ENCODE measurements at regions not wholly inside any gene's neighbourhood (a gene's known extent, or its start where the extent isn't known, plus 50 kb on each side); places are given as distances from the start of the nearest gene placed in this dataset.

DNA sequence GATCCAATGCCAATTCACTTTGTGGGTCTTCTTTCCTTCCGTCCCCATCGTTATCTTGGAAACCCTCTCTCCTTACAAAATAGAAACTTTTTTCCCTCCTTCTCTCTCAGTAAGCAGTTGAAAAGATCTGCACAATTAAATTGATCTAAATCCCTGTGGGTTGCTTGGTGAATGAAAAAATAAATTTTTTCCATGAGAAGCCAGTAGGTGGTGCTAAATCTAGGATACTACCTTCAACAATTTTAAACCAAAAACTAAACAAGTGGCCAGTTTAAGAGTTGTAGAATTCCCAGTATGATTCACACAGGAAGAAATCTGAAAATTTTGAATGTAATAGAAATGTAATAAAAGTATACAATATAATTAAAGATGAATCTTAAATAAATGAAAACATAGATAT lies 990.3 kb upstream of the ZNF722 start:
- WGBS, result 34% methylated on average over 2 of the region's 2 CpGs
- no peaks in the 10 kb centered on the region for H3K4me1 ChIP-seq (ENCODE audit: control insufficient read depth, insufficient read depth, low read length)
- DNase-seq, result no peak

DNA sequence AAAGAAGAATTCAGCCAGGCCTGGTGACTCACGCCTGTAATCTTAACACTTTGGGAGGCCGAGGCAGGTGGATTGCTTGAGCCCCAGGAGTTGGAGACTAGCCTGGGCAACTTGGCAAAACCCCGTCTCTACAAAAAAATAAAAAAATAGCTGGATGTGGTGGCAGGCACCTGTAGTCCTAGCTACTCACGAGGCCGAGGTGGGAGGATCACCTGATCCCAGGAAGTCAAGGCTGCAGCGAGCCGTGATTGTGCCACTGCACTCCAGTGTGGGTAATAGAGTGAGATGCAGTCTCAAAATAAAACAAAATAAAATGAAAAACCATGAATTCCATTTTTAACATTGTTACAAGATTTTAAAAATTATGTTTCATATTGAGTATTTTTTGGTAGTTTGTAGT lies 988.9 kb upstream of the ZNF722 start:
- no peak overlapping the region for H3K4me3 ChIP-seq (ENCODE audit: low read length)
- intact Hi-C loops (cut with DNase I), result no loop called here
- H3K9me3 ChIP-seq (ENCODE audit: control insufficient read depth, low read length), result no peaks in the 10 kb centered on the region
- H3K27me3 ChIP-seq (ENCODE audit: control insufficient read depth, insufficient read depth), result no peaks in the 10 kb centered on the region
- H3K27ac ChIP-seq (ENCODE audit: low read length), result no peak overlapping the region
- ATAC-seq (no peak), DNase-seq (no peak)
- no peaks in the 10 kb centered on the region for H3K4me1 ChIP-seq (ENCODE audit: control insufficient read depth, insufficient read depth, low read length)
- WGBS, result 76% methylated on average over 7 of the region's 7 CpGs

More for the DNA sequence above, 990.3 kb upstream of the ZNF722 start:
- intact Hi-C loops (cut with DNase I), result no loop called here
- H3K27ac ChIP-seq (ENCODE audit: low read length), result no peak overlapping the region
- no peak for ATAC-seq
- H3K9me3 ChIP-seq (ENCODE audit: control insufficient read depth, low read length), result no peaks in the 10 kb centered on the region
- H3K27me3 ChIP-seq (ENCODE audit: control insufficient read depth, insufficient read depth), result no peaks in the 10 kb centered on the region
- H3K4me3 ChIP-seq (ENCODE audit: low read length), result no peak overlapping the region

DNA sequence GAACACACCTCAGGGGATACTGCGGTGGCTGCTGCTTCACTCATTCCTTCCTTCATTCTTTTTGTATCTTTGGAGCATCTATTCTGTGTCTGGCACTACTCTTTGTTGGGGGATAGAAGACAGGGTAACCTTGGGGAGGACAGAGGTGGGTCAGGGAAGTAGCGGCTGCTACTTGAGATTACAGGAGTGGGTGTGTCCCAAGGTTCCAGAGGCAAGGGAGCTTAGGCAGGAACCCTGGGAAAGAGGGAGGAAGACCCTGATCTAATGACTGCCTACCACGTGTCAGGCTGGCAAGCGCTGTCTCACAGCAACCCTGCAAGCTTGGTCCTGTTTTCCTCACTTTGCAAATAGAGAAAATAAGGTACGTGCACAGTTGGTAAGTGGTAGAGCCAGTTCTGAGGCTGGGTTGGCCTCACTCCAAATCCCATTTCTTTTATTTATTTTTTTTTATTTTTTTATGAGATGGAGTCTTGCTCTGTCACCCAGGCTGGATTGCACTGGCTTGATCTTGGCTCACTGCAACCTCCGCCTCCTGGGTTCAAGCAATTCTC lies 985.9 kb upstream of the ZNF722 start:
- Histone ChIP-seq H3K27me3 (ENCODE audit: control insufficient read depth, insufficient read depth) (no peaks in the 10 kb centered on the region), H3K27ac (ENCODE audit: low read length) (no peak overlapping the region), H3K9me3 (ENCODE audit: control insufficient read depth, low read length) (no peaks in the 10 kb centered on the region), H3K4me3 (ENCODE audit: low read length) (no peak overlapping the region), H3K4me1 (ENCODE audit: control insufficient read depth, insufficient read depth, low read length) (no peaks in the 10 kb centered on the region)
- DNase-seq (no peak), ATAC-seq (peak; percentile 36 to 47)
- 57% methylated on average over 6 of the region's 6 CpGs for WGBS
- intact Hi-C loops (cut with DNase I), result no loop called here

DNA sequence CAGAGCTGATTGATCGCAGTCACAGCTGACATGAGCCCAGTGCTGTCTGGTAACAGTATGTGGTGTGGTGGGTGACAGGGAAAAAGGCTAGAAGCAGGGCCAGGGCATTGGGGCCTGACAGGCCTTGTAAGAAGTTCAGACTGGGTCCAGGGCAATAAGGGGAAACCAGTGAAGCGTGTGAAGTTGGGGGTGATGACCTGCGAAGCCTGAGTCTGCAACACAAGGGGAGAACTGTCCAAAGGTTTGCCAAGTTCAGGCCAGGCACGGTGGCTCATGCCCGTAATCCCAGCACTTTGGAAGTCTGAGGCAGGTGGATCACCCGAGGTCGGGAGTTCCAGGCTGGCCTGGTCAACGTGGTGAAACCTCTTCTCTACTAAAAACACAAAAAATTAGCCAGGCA lies 983.9 kb upstream of the ZNF722 start:
- ATAC-seq (no peak), DNase-seq (no peak)
- Histone ChIP-seq H3K4me1 (ENCODE audit: control insufficient read depth, insufficient read depth, low read length) (no peaks in the 10 kb centered on the region), H3K27ac (ENCODE audit: low read length) (no peak overlapping the region), H3K4me3 (ENCODE audit: low read length) (no peak overlapping the region), H3K27me3 (ENCODE audit: control insufficient read depth, insufficient read depth) (no peaks in the 10 kb centered on the region), H3K9me3 (ENCODE audit: control insufficient read depth, low read length) (no peaks in the 10 kb centered on the region)
- intact Hi-C loops (cut with DNase I), result no loop called here
- WGBS, result 85% methylated on average over 8 of the region's 8 CpGs

DNA sequence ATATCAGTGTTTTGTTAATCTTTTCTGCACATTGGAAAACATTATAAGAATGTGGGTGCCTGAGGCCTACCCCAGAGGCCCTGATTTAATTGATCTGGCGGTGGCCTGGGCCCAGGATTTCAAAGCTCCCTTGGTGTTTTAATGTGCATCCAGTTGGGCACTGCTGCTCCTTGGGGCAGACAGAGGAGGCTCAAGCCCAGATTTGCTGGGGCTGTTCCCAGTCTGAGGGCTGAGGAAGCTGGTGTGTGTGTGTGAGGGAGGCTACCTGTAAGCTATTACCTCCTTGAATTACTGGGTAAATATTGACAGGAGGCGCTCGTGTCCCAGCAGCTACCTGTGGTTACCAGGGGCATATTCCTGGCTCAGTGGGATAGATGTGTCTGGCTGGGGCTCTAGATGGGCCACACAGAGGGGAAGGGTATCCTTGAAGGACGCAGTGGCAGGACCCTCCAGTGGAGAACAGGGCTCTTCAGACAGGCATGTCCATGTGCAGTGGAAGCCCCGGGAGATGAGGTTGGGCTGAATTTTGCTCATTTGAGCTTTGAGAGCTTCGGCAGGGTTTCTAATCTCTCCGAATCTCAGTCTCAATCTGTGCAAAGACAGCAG lies 975.4 kb upstream of the ZNF722 start:
- intact Hi-C loops (cut with DNase I), result no loop called here
- DNase-seq (no peak), ATAC-seq (no peak)
- Histone ChIP-seq H3K9me3 (ENCODE audit: control insufficient read depth, low read length) (peaks cover 3% of the 10 kb centered on the region), H3K4me1 (ENCODE audit: control insufficient read depth, insufficient read depth, low read length) (no peaks in the 10 kb centered on the region), H3K27me3 (ENCODE audit: control insufficient read depth, insufficient read depth) (no peaks in the 10 kb centered on the region), H3K27ac (ENCODE audit: low read length) (no peak overlapping the region), H3K4me3 (ENCODE audit: low read length) (no peak overlapping the region)
- 73% methylated on average over 7 of the region's 7 CpGs for WGBS

DNA sequence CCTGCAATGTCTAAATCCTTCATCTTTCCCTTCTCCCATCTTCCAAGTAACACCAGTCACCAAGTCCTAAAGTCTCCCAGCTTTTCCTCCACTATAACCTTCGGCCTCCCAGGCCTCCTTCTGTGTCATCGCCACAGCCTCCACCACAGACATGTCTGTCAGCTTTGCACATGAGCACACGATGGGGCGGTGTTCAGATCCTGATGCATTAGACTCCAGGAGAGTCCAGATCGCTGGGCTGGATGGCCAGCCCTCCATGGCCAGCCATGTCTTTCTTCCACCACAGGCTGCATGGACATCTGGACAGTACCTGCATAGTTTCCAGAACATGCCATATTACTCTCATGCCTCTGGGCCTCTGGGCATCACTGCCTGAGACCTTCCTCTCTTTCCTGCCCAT lies 974.2 kb upstream of the ZNF722 start:
- intact Hi-C loops (cut with DNase I), result no loop called here
- 64% methylated on average over 5 of the region's 5 CpGs for WGBS
- ATAC-seq, result no peak

DNA sequence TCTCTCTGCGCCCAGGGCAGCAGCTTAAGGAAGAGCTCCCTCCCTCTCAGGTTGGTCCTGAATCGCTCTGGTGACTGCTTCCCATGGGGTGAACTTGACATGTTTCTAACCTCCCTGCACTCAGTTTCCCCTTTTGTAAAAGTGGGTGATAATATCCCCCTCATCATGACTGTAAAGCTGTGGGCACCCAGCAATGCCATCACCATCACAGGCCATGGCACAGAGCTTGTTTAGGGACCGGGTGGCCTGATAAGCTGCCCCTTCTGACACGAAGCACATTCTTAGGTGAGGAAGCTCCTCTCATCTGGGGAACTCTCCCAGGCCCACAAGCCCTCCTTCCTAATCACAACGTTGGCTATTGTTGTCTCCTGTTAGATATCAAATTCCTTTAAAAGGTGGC lies 972.8 kb upstream of the ZNF722 start:
- H3K4me3 ChIP-seq (ENCODE audit: low read length), result no peak overlapping the region
- WGBS, result 49% methylated on average over 5 of the region's 5 CpGs
- no peak overlapping the region for H3K27ac ChIP-seq (ENCODE audit: low read length)
- no peak for ATAC-seq
- no peaks in the 10 kb centered on the region for H3K4me1 ChIP-seq (ENCODE audit: control insufficient read depth, insufficient read depth, low read length)
- no peak for DNase-seq
- intact Hi-C loops (cut with DNase I), result no loop called here
- H3K9me3 ChIP-seq (ENCODE audit: control insufficient read depth, low read length), result peaks cover 3% of the 10 kb centered on the region
- H3K27me3 ChIP-seq (ENCODE audit: control insufficient read depth, insufficient read depth), result no peaks in the 10 kb centered on the region

More for the DNA sequence above, 974.2 kb upstream of the ZNF722 start:
- Histone ChIP-seq H3K4me3 (ENCODE audit: low read length) (no peak overlapping the region), H3K4me1 (ENCODE audit: control insufficient read depth, insufficient read depth, low read length) (no peaks in the 10 kb centered on the region), H3K9me3 (ENCODE audit: control insufficient read depth, low read length) (peaks cover 3% of the 10 kb centered on the region), H3K27me3 (ENCODE audit: control insufficient read depth, insufficient read depth) (no peaks in the 10 kb centered on the region), H3K27ac (ENCODE audit: low read length) (no peak overlapping the region)
- no peak for DNase-seq

DNA sequence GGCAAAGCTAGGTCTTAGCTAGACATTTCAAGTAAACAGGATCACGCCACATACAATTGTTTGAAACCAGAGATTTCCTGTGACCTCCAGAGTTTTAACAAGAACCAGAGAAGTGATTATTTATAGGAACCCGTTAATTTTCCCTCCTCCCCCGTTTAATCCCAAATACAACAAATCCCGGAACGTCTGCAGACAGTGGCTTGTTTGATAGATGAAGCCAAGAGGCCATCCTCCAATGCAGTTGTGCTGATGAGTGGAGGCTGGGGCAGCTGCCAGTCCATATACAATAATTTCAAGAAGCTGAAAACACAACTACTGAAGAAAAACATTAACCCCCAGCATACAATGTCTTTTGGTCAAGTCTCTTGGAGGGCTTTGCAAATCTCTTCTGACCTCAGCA lies 971.6 kb upstream of the ZNF722 start:
- Histone ChIP-seq H3K27me3 (ENCODE audit: control insufficient read depth, insufficient read depth) (no peaks in the 10 kb centered on the region), H3K4me3 (ENCODE audit: low read length) (no peak overlapping the region), H3K4me1 (ENCODE audit: control insufficient read depth, insufficient read depth, low read length) (no peaks in the 10 kb centered on the region), H3K27ac (ENCODE audit: low read length) (no peak overlapping the region), H3K9me3 (ENCODE audit: control insufficient read depth, low read length) (peaks cover 3% of the 10 kb centered on the region)
- 66% methylated on average over 5 of the region's 5 CpGs for WGBS
- no peak for ATAC-seq
- no peak for DNase-seq
- intact Hi-C loops (cut with DNase I), result no loop called here

DNA sequence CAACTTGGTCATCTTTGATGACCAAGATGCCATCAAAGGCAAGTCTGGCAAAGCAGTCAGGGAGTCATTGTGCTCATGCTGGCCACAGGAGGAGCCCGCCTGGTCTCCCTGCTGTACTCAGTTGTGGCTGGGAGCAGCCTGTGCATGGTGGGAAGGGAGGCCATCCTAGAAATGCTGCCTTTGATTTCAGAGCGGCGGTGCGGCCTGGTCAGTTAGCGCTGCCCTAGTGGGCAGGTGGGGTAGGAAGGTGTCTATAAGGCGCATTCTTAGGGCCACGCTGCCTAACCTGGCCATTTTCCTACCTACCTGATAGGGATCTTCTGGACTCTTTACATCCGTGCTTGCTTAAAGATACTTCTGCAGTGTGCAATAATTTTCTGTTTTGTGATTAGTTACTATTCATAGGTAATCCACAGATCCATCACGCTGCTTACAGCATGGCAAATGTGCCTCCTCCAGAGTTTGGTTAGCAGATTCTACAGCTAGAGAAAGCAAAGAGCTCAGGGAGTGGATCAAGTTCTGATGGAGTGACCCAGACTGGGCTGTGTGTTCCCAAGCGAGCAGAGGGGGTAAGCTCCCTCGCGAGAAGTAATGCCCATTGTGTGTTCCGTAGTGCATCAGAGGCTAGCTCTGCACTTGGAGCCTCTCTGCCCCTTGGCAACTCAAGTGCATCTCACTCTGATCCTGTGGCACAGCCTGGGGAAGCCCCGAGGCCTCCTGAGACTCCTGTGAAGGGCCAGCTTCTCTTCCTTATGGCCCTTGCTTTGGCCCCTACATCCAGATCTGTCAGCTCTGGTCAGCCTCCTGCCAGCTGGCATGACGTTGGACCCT lies 970.1 kb upstream of the ZNF722 start:
- intact Hi-C loops (cut with DNase I), result no loop called here
- Histone ChIP-seq H3K27me3 (ENCODE audit: control insufficient read depth, insufficient read depth) (no peaks in the 10 kb centered on the region), H3K4me3 (ENCODE audit: low read length) (no peak overlapping the region), H3K9me3 (ENCODE audit: control insufficient read depth, low read length) (peaks cover 3% of the 10 kb centered on the region), H3K27ac (ENCODE audit: low read length) (no peak overlapping the region), H3K4me1 (ENCODE audit: control insufficient read depth, insufficient read depth, low read length) (no peaks in the 10 kb centered on the region)
- DNase-seq, result no peak
- WGBS, result 75% methylated on average over 15 of the region's 15 CpGs
- no peak for ATAC-seq

DNA sequence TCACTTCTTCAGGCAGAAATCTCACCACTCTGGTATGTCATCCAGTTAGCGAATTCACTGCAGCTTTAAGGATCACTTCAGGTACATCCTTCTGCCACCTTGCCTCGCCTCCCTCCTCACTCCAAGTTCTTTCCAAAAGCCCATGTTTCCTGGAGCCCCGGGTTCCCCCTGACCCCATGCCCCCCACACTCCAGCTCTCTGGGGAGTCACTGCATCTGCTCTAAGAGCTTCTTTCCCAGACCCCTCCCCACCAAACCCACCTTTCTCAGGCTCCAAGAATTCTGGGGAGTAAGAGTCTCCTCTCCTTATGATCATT lies 969.5 kb upstream of the ZNF722 start:
- WGBS, result 47% methylated on average over 3 of the region's 3 CpGs
- no peak overlapping the region for H3K4me3 ChIP-seq (ENCODE audit: low read length)
- intact Hi-C loops (cut with DNase I), result no loop called here
- no peak overlapping the region for H3K27ac ChIP-seq (ENCODE audit: low read length)
- H3K4me1 ChIP-seq (ENCODE audit: control insufficient read depth, insufficient read depth, low read length), result no peaks in the 10 kb centered on the region
- peaks cover 3% of the 10 kb centered on the region for H3K9me3 ChIP-seq (ENCODE audit: control insufficient read depth, low read length)
- DNase-seq (no peak), ATAC-seq (no peak)
- no peaks in the 10 kb centered on the region for H3K27me3 ChIP-seq (ENCODE audit: control insufficient read depth, insufficient read depth)

DNA sequence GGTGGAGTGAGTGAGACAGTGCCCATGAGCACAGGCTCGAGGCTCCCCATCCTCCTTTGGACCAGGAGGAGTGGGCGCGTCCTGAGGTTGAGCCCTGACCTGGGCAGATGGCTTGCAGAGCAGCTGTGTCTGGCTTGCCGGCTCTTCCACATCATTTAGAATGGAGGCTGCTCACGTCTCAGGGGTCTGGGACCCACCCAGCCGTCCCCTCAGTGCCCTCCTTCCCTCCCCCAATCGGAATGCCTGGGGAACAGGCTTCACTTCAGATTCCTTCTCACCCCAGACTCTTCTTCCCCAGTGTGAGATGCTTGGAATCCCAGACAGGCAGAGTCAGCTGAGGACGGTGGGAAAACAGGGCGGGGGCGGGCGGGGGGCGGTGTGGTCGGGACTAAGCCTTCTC lies 968.6 kb upstream of the ZNF722 start:
- DNase-seq (no peak), ATAC-seq (no peak)
- Histone ChIP-seq H3K4me3 (ENCODE audit: low read length) (no peak overlapping the region), H3K27me3 (ENCODE audit: control insufficient read depth, insufficient read depth) (no peaks in the 10 kb centered on the region), H3K4me1 (ENCODE audit: control insufficient read depth, insufficient read depth, low read length) (no peaks in the 10 kb centered on the region), H3K9me3 (ENCODE audit: control insufficient read depth, low read length) (no peaks in the 10 kb centered on the region), H3K27ac (ENCODE audit: low read length) (no peak overlapping the region)
- WGBS, result 65% methylated on average over 13 of the region's 13 CpGs
- intact Hi-C loops (cut with DNase I), result no loop called here

All from right cardiac atrium (tissue), 5 donors.